ENCODE measurements at regions not wholly inside any gene's neighbourhood (a gene's known extent, or its start where the extent isn't known, plus 50 kb on each side); places are given as distances from the start of the nearest gene placed in this dataset.

- no peaks in the 10 kb centered on the region for H3K27me3 ChIP-seq (ENCODE audit: low read depth)
- no peak for TF ChIP-seq CTCF (IDR thresholded peaks at IDR 0.05; ENCODE audit: borderline replicate concordance)
- intact Hi-C loops (cut with micrococcal nuclease): no loop called here
- H3K4me1 ChIP-seq: no peaks in the 10 kb centered on the region
- H3K36me3 ChIP-seq: peaks cover 14% of the 10 kb centered on the region
- H3K27ac ChIP-seq (replicated peaks): no peak overlapping the region
- H3K9me3 ChIP-seq (replicated peaks): no peaks in the 10 kb centered on the region
- DNase-seq: no peak
- no peak overlapping the region for H3K4me3 ChIP-seq
Measured at GRCh38 chr2:177326591-177326990, 62.1 kb upstream of the NFE2L2 start.

- H3K4me1 ChIP-seq: peaks cover 3% of the 10 kb centered on the region
Measured at GRCh38 chr2:177327009-177327408, 62.5 kb upstream of the NFE2L2 start.

GRCh38 chr2:177328056-177328455, 63.5 kb upstream of the NFE2L2 start:
- Histone ChIP-seq H3K27ac (replicated peaks) (no peak overlapping the region), H3K36me3 (peaks cover under 1% of the 10 kb centered on the region), H3K9me3 (replicated peaks) (no peaks in the 10 kb centered on the region), H3K27me3 (ENCODE audit: low read depth) (no peaks in the 10 kb centered on the region), H3K4me3 (no peak overlapping the region), H3K4me1 (peaks cover 5% of the 10 kb centered on the region)
- DNase-seq: no peak
- TF ChIP-seq CTCF (IDR thresholded peaks at IDR 0.05; ENCODE audit: borderline replicate concordance): no peak
- intact Hi-C loops (cut with micrococcal nuclease): no loop called here

More at GRCh38 chr2:177327009-177327408, 62.5 kb upstream of the NFE2L2 start:
- intact Hi-C loops (cut with micrococcal nuclease): no loop called here
- Histone ChIP-seq H3K27ac (replicated peaks) (no peak overlapping the region), H3K4me3 (no peak overlapping the region), H3K36me3 (peaks cover 10% of the 10 kb centered on the region), H3K9me3 (replicated peaks) (no peaks in the 10 kb centered on the region), H3K27me3 (ENCODE audit: low read depth) (no peaks in the 10 kb centered on the region)
- DNase-seq: no peak
- TF ChIP-seq CTCF (IDR thresholded peaks at IDR 0.05; ENCODE audit: borderline replicate concordance): no peak

- no peak for DNase-seq
- intact Hi-C loops (cut with micrococcal nuclease): no loop called here
- Histone ChIP-seq H3K27ac (replicated peaks) (no peak overlapping the region), H3K4me3 (no peak overlapping the region), H3K27me3 (ENCODE audit: low read depth) (no peaks in the 10 kb centered on the region), H3K4me1 (peaks cover 5% of the 10 kb centered on the region), H3K9me3 (replicated peaks) (no peaks in the 10 kb centered on the region), H3K36me3 (no peaks in the 10 kb centered on the region)
- no peak for TF ChIP-seq CTCF (IDR thresholded peaks at IDR 0.05; ENCODE audit: borderline replicate concordance)
Measured at GRCh38 chr2:177329064-177329463, 63.5 kb upstream of the AGPS start.

- H3K9me3 ChIP-seq (replicated peaks): no peaks in the 10 kb centered on the region
- peaks cover 5% of the 10 kb centered on the region for H3K4me1 ChIP-seq
- TF ChIP-seq CTCF (IDR thresholded peaks at IDR 0.05; ENCODE audit: borderline replicate concordance): no peak
- H3K27me3 ChIP-seq (ENCODE audit: low read depth): no peaks in the 10 kb centered on the region
- intact Hi-C loops (cut with micrococcal nuclease): loop anchor here (5.0 to 10.0 kb wide), 2 partner anchors 64 to 393 kb away; no protein-coding TSS in a partner anchor
- H3K36me3 ChIP-seq: peaks cover 2% of the 10 kb centered on the region
- DNase-seq: no peak
- H3K4me3 ChIP-seq: no peak overlapping the region
- H3K27ac ChIP-seq (replicated peaks): no peak overlapping the region
Measured at GRCh38 chr2:177331466-177331997, 61.0 kb upstream of the AGPS start.

Data from left ventricle myocardium inferior (tissue), 1 donor.